ENCODE measurements at regions not wholly inside any gene's neighbourhood (a gene's known extent, or its start where the extent isn't known, plus 50 kb on each side); places are given as distances from the start of the nearest gene placed in this dataset.

GRCh38 chr4:34139346-34139745 lies 2105.0 kb downstream of the ARAP2 start:
- TF ChIP-seq, protein P1, sequence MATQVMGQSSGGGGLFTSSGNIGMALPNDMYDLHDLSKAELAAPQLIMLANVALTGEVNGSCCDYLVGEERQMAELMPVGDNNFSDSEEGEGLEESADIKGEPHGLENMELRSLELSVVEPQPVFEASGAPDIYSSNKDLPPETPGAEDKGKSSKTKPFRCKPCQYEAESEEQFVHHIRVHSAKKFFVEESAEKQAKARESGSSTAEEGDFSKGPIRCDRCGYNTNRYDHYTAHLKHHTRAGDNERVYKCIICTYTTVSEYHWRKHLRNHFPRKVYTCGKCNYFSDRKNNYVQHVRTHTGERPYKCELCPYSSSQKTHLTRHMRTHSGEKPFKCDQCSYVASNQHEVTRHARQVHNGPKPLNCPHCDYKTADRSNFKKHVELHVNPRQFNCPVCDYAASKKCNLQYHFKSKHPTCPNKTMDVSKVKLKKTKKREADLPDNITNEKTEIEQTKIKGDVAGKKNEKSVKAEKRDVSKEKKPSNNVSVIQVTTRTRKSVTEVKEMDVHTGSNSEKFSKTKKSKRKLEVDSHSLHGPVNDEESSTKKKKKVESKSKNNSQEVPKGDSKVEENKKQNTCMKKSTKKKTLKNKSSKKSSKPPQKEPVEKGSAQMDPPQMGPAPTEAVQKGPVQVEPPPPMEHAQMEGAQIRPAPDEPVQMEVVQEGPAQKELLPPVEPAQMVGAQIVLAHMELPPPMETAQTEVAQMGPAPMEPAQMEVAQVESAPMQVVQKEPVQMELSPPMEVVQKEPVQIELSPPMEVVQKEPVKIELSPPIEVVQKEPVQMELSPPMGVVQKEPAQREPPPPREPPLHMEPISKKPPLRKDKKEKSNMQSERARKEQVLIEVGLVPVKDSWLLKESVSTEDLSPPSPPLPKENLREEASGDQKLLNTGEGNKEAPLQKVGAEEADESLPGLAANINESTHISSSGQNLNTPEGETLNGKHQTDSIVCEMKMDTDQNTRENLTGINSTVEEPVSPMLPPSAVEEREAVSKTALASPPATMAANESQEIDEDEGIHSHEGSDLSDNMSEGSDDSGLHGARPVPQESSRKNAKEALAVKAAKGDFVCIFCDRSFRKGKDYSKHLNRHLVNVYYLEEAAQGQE (IDR thresholded peaks at IDR 0.05; ENCODE audit: low read depth): no peak
- TF ChIP-seq CEBPB (IDR thresholded peaks at IDR 0.05) (no peak), TAF1 (IDR thresholded peaks at IDR 0.05; ENCODE audit: low read depth) (no peak), EGR1 (IDR thresholded peaks at IDR 0.05) (no peak), MAX (IDR thresholded peaks at IDR 0.05) (no peak), FOXM1 (IDR thresholded peaks at IDR 0.05; ENCODE audit: borderline replicate concordance, low read depth) (no peak)
